ENCODE measurements at regions not wholly inside any gene's neighbourhood (a gene's known extent, or its start where the extent isn't known, plus 50 kb on each side); places are given as distances from the start of the nearest gene placed in this dataset.

- Mint-ChIP-seq H3K36me3 (ENCODE audit: low read depth) (no peaks in the 10 kb centered on the region), H3K27ac (ENCODE audit: unreplicated experiment) (no peak overlapping the region), H3K9me3 (ENCODE audit: low read depth) (no peaks in the 10 kb centered on the region), H3K27me3 (ENCODE audit: low read depth) (no peaks in the 10 kb centered on the region), H3K4me1 (ENCODE audit: low read depth) (peaks cover 7% of the 10 kb centered on the region), H3K4me3 (ENCODE audit: unreplicated experiment) (no peak overlapping the region)
- TF ChIP-seq CTCF (IDR thresholded peaks at IDR 0.05): no peak
- DNase-seq (ENCODE audit: low spot score): no peak
Measured at GRCh38 chr5:88401228-88401627, 132.6 kb upstream of the TMEM161B start.

GRCh38 chr5:88399561-88399960, 130.9 kb upstream of the TMEM161B start:
- H3K27ac Mint-ChIP-seq (ENCODE audit: unreplicated experiment): no peak overlapping the region
- no peaks in the 10 kb centered on the region for H3K27me3 Mint-ChIP-seq (ENCODE audit: low read depth)
- no peaks in the 10 kb centered on the region for H3K9me3 Mint-ChIP-seq (ENCODE audit: low read depth)
- H3K36me3 Mint-ChIP-seq (ENCODE audit: low read depth): no peaks in the 10 kb centered on the region
- DNase-seq (ENCODE audit: low spot score): no peak
- no peak overlapping the region for H3K4me3 Mint-ChIP-seq (ENCODE audit: unreplicated experiment)
- peaks cover 7% of the 10 kb centered on the region for H3K4me1 Mint-ChIP-seq (ENCODE audit: low read depth)
- no peak for TF ChIP-seq CTCF (IDR thresholded peaks at IDR 0.05)

- Mint-ChIP-seq H3K4me3 (ENCODE audit: unreplicated experiment) (no peak overlapping the region), H3K27ac (ENCODE audit: unreplicated experiment) (no peak overlapping the region), H3K27me3 (ENCODE audit: low read depth) (no peaks in the 10 kb centered on the region), H3K9me3 (ENCODE audit: low read depth) (no peaks in the 10 kb centered on the region), H3K4me1 (ENCODE audit: low read depth) (peaks cover 7% of the 10 kb centered on the region), H3K36me3 (ENCODE audit: low read depth) (no peaks in the 10 kb centered on the region)
- no peak for DNase-seq (ENCODE audit: low spot score)
- no peak for TF ChIP-seq CTCF (IDR thresholded peaks at IDR 0.05)
Measured at GRCh38 chr5:88398316-88398715, 129.7 kb upstream of the TMEM161B start.

GRCh38 chr5:88396751-88397281, 128.2 kb upstream of the TMEM161B start:
- Mint-ChIP-seq H3K4me1 (ENCODE audit: low read depth) (peaks cover 7% of the 10 kb centered on the region), H3K4me3 (ENCODE audit: unreplicated experiment) (no peak overlapping the region), H3K27ac (ENCODE audit: unreplicated experiment) (no peak overlapping the region), H3K36me3 (ENCODE audit: low read depth) (no peaks in the 10 kb centered on the region), H3K27me3 (ENCODE audit: low read depth) (no peaks in the 10 kb centered on the region), H3K9me3 (ENCODE audit: low read depth) (no peaks in the 10 kb centered on the region)
- no peak for TF ChIP-seq CTCF (IDR thresholded peaks at IDR 0.05)
- DNase-seq (ENCODE audit: low spot score): no peak

- no peak overlapping the region for H3K27ac Mint-ChIP-seq (ENCODE audit: unreplicated experiment)
- H3K9me3 Mint-ChIP-seq (ENCODE audit: low read depth): no peaks in the 10 kb centered on the region
- DNase-seq (ENCODE audit: low spot score): no peak
- H3K4me3 Mint-ChIP-seq (ENCODE audit: unreplicated experiment): no peak overlapping the region
- H3K4me1 Mint-ChIP-seq (ENCODE audit: low read depth): peaks cover 7% of the 10 kb centered on the region
- no peak for TF ChIP-seq CTCF (IDR thresholded peaks at IDR 0.05)
- H3K36me3 Mint-ChIP-seq (ENCODE audit: low read depth): no peaks in the 10 kb centered on the region
- H3K27me3 Mint-ChIP-seq (ENCODE audit: low read depth): no peaks in the 10 kb centered on the region
Measured at GRCh38 chr5:88396000-88396535, 127.4 kb upstream of the TMEM161B start.
